ENCODE measurements at regions not wholly inside any gene's neighbourhood (a gene's known extent, or its start where the extent isn't known, plus 50 kb on each side); places are given as distances from the start of the nearest gene placed in this dataset.
"Not testable (repeated sequence)": the region's sequence is repeated elsewhere in the genome, so short reads cannot be mapped to it uniquely, and the experiment has no call there.

GRCh38 chr12:83244001-83244400 lies 557.3 kb downstream of the TMTC2 start:
- no peak for TF ChIP-seq CTCF (IDR thresholded peaks at IDR 0.05)
- intact Hi-C loops (cut with DNase I, micrococcal nuclease) = no loop called here
- no peak for DNase-seq

GRCh38 chr12:83233987-83234386 lies 547.3 kb downstream of the TMTC2 start:
- H3K27me3 ChIP-seq (ENCODE audit: control insufficient read depth in 1 of 2, insufficient read depth in 2 of 2, low read length in 2 of 2); CTCF ChIA-PET; H3K27ac ChIP-seq (ENCODE audit: low read depth in 1 of 2, low read length in 2 of 2); H3K36me3 Mint-ChIP-seq (ENCODE audit: low read depth); H3K9me3 Mint-ChIP-seq; ATAC-seq (ENCODE audit: poor library complexity); H3K27ac Mint-ChIP-seq; H3K27me3 Mint-ChIP-seq; POLR2A ChIA-PET; H3K4me3 ChIP-seq (ENCODE audit: low read length); H3K36me3 ChIP-seq (ENCODE audit: insufficient read depth, low read length); H3K4me1 ChIP-seq (ENCODE audit: insufficient read depth, low read length); DNase-seq; H3K4me3 Mint-ChIP-seq; intact Hi-C loops (cut with DNase I, micrococcal nuclease); H3K4me1 Mint-ChIP-seq (ENCODE audit: low read depth); H3K9me3 ChIP-seq (ENCODE audit: control insufficient read depth in 1 of 2, insufficient read depth in 1 of 2, low read length in 2 of 2): not testable (repeated sequence)

More at GRCh38 chr12:83244001-83244400, 557.3 kb downstream of the TMTC2 start:
- Histone ChIP-seq H3K27me3 (ENCODE audit: control insufficient read depth in 1 of 2, insufficient read depth in 2 of 2, low read length in 2 of 2) (no peaks in the 10 kb centered on the region), H3K27ac (ENCODE audit: low read depth in 1 of 2, low read length in 2 of 2) (no peak overlapping the region), H3K4me1 (ENCODE audit: insufficient read depth, low read length) (no peaks in the 10 kb centered on the region), H3K36me3 (ENCODE audit: insufficient read depth, low read length) (no peaks in the 10 kb centered on the region), H3K4me3 (ENCODE audit: low read length) (no peak overlapping the region), H3K9me3 (ENCODE audit: control insufficient read depth in 1 of 2, insufficient read depth in 1 of 2, low read length in 2 of 2) (peaks cover 0 to 3% of the 10 kb centered on the region in 2 experiments)
- ChIA-PET CTCF (no interaction called here), POLR2A (no interaction called here)
- H3K4me1 Mint-ChIP-seq (ENCODE audit: low read depth) = no peaks in the 10 kb centered on the region
- H3K36me3 Mint-ChIP-seq (ENCODE audit: low read depth) = no peaks in the 10 kb centered on the region
- H3K27me3 Mint-ChIP-seq = no peaks in the 10 kb centered on the region
- ATAC-seq (ENCODE audit: poor library complexity) = no peak
- no peak overlapping the region for H3K27ac Mint-ChIP-seq
- peaks cover 3% of the 10 kb centered on the region for H3K9me3 Mint-ChIP-seq
- no peak overlapping the region for H3K4me3 Mint-ChIP-seq

- intact Hi-C loops (cut with DNase I, micrococcal nuclease); H3K36me3 Mint-ChIP-seq (ENCODE audit: low read depth); H3K27ac Mint-ChIP-seq; H3K4me1 ChIP-seq (ENCODE audit: insufficient read depth, low read length); H3K36me3 ChIP-seq (ENCODE audit: insufficient read depth, low read length); POLR2A ChIA-PET; H3K9me3 Mint-ChIP-seq; H3K4me3 Mint-ChIP-seq; H3K4me3 ChIP-seq (ENCODE audit: low read length); H3K27me3 Mint-ChIP-seq; DNase-seq; H3K4me1 Mint-ChIP-seq (ENCODE audit: low read depth); ATAC-seq (ENCODE audit: poor library complexity); CTCF ChIA-PET; H3K27me3 ChIP-seq (ENCODE audit: control insufficient read depth in 1 of 2, insufficient read depth in 2 of 2, low read length in 2 of 2); H3K9me3 ChIP-seq (ENCODE audit: control insufficient read depth in 1 of 2, insufficient read depth in 1 of 2, low read length in 2 of 2); H3K27ac ChIP-seq (ENCODE audit: low read depth in 1 of 2, low read length in 2 of 2): not testable (repeated sequence)
These were observed 540.3 kb downstream of the TMTC2 start for GRCh38 chr12:83226960-83227359.

GRCh38 chr12:83225806-83226205 lies 539.1 kb downstream of the TMTC2 start:
- CTCF ChIA-PET = no interaction called here
- peaks cover 5% of the 10 kb centered on the region for H3K9me3 Mint-ChIP-seq

More at GRCh38 chr12:83225806-83226205, 539.1 kb downstream of the TMTC2 start:
- no peak for DNase-seq
- Mint-ChIP-seq H3K36me3 (ENCODE audit: low read depth) (no peaks in the 10 kb centered on the region), H3K4me3 (no peak overlapping the region), H3K4me1 (ENCODE audit: low read depth) (no peaks in the 10 kb centered on the region), H3K27ac (no peak overlapping the region), H3K27me3 (no peaks in the 10 kb centered on the region)
- Histone ChIP-seq H3K36me3 (ENCODE audit: insufficient read depth, low read length) (no peaks in the 10 kb centered on the region), H3K27ac (ENCODE audit: low read depth in 1 of 2, low read length in 2 of 2) (no peak overlapping the region), H3K27me3 (ENCODE audit: control insufficient read depth in 1 of 2, insufficient read depth in 2 of 2, low read length in 2 of 2) (no peaks in the 10 kb centered on the region), H3K4me3 (ENCODE audit: low read length) (no peak overlapping the region), H3K9me3 (ENCODE audit: control insufficient read depth in 1 of 2, insufficient read depth in 1 of 2, low read length in 2 of 2) (no peaks in the 10 kb centered on the region), H3K4me1 (ENCODE audit: insufficient read depth, low read length) (no peaks in the 10 kb centered on the region)
- no peak for ATAC-seq (ENCODE audit: poor library complexity)
- intact Hi-C loops (cut with DNase I, micrococcal nuclease) = no loop called here
- POLR2A ChIA-PET = no interaction called here
- TF ChIP-seq CTCF (IDR thresholded peaks at IDR 0.05) = no peak

All from CD4-positive, alpha-beta T cell (primary cell).